Vagina (tissue), 2 donors: ENCODE measurements at regions not wholly inside any gene's neighbourhood (a gene's known extent, or its start where the extent isn't known, plus 50 kb on each side); places are given as distances from the start of the nearest gene placed in this dataset.

Experiments used
- DNase-seq, 2 donors: peaks; one replicate each; pipeline ENCODE4 v3.0.0-alpha.2; 2017; ENCODE audit errors: extremely low spot score in 2 of 2
- H3K27ac ChIP-seq: fragments of 200-600 bp; sonication (generic); one replicate; pipeline ENCODE4 v1.5.1; 2019
- H3K27me3 ChIP-seq: fragments of 200-600 bp; sonication (generic); one replicate; pipeline ENCODE4 v1.5.1; 2019
- H3K36me3 ChIP-seq, 2 donors: fragments of 200-600 bp; sonication (generic); one replicate each; pipeline ENCODE4 v1.5.1; 2017 to 2019
- H3K4me1 ChIP-seq: fragments of 200-600 bp; sonication (generic); one replicate; pipeline ENCODE4 v1.5.1; 2019
- H3K4me3 ChIP-seq, 2 donors: fragments of 200-600 bp; sonication (generic); 1 replicate in 1 of 2; 2 replicates in 1 of 2; pipeline ENCODE4 v1.5.1; 2016 to 2019
- H3K9me3 ChIP-seq: fragments of 200-600 bp; sonication (generic); one replicate; pipeline ENCODE4 v1.5.1; 2019
- POLR2A ChIP-seq, 2 donors: fragments of 450-650 bp; IDR thresholded peaks; one replicate each; pipeline ENCODE4 v1.6.1; 2017; ENCODE audit warnings: antibody characterized with exemption in 2 of 2, mild to moderate bottlenecking in 2 of 2, moderate library complexity in 2 of 2
- POLR2AphosphoS5 ChIP-seq, 2 donors: sonication (generic); formaldehyde crosslinking; IDR thresholded peaks; one replicate each; pipeline ENCODE4 v1.9.0; 2017; ENCODE audit warnings: antibody characterized with exemption in 2 of 2, mild to moderate bottlenecking in 2 of 2, low read depth in 1 of 2; ENCODE audit not compliant: insufficient read depth in 1 of 2
- intact Hi-C: fragments of 100-400 bp; cut with DNase I; formaldehyde crosslinking; loops from one replicate; pipeline ENCODE4 v1.15.1; 2023
- TF ChIP-seq, protein P1 (sequence below), 3 experiments: fragments of 450-650 bp in 2 of 3; fragments of 200-600 bp in 1 of 3; sonication (generic) in 1 of 3; IDR thresholded peaks; one replicate each; pipeline ENCODE4 v1.5.1; 2017 to 2019; ENCODE audit warnings: antibody characterized with exemption in 3 of 3, mild to moderate bottlenecking in 2 of 3, moderate library complexity in 2 of 3

- peak in 1 of 2 donors; percentile 58 for DNase-seq
- Histone ChIP-seq H3K27me3 (no peaks in the 10 kb centered on the region), H3K4me1 (no peaks in the 10 kb centered on the region), H3K9me3 (no peaks in the 10 kb centered on the region), H3K4me3 (no peak overlapping the region), H3K27ac (no peak overlapping the region), H3K36me3 (no peaks in the 10 kb centered on the region)
- TF ChIP-seq, protein P1, sequence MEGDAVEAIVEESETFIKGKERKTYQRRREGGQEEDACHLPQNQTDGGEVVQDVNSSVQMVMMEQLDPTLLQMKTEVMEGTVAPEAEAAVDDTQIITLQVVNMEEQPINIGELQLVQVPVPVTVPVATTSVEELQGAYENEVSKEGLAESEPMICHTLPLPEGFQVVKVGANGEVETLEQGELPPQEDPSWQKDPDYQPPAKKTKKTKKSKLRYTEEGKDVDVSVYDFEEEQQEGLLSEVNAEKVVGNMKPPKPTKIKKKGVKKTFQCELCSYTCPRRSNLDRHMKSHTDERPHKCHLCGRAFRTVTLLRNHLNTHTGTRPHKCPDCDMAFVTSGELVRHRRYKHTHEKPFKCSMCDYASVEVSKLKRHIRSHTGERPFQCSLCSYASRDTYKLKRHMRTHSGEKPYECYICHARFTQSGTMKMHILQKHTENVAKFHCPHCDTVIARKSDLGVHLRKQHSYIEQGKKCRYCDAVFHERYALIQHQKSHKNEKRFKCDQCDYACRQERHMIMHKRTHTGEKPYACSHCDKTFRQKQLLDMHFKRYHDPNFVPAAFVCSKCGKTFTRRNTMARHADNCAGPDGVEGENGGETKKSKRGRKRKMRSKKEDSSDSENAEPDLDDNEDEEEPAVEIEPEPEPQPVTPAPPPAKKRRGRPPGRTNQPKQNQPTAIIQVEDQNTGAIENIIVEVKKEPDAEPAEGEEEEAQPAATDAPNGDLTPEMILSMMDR (IDR thresholded peaks at IDR 0.05) = no peak
- no peak for TF ChIP-seq POLR2AphosphoS5 (IDR thresholded peaks at IDR 0.05; ENCODE audit: insufficient read depth in 1 of 2, low read depth in 1 of 2)
- TF ChIP-seq POLR2A (IDR thresholded peaks at IDR 0.05) = no peak
- intact Hi-C loops = no loop called here
These were observed 659.4 kb downstream of the TBC1D22A start for GRCh38 chr22:47421846-47422245.

DNA sequence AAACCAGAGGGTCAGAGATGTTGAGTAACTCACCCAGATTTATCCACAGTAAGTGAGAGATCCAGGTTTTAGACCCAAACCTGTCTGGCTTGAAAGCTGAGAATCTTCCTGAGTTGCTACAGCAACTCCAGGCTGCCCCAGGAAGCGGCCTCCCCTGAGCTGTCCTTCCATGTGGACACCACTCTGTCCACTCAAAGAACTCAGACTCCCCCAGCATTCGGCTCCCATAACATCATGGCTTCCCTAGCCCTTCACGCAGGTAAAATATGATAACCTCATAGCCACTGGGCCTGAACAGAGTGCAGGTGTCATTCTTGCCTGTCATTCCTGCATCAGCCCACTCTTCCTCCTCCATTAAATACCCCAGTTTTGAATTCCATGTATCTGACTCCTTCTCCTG, 657.8 kb downstream of the TBC1D22A start:
- Histone ChIP-seq H3K27ac (no peak overlapping the region), H3K4me3 (no peak overlapping the region), H3K27me3 (no peaks in the 10 kb centered on the region), H3K36me3 (no peaks in the 10 kb centered on the region), H3K9me3 (no peaks in the 10 kb centered on the region), H3K4me1 (no peaks in the 10 kb centered on the region)
- no peak for TF ChIP-seq POLR2AphosphoS5 (IDR thresholded peaks at IDR 0.05; ENCODE audit: insufficient read depth in 1 of 2, low read depth in 1 of 2)
- TF ChIP-seq POLR2A (IDR thresholded peaks at IDR 0.05) = no peak
- TF ChIP-seq, protein P1 (IDR thresholded peaks at IDR 0.05) = no peak
- DNase-seq = peak in 1 of 2 donors; percentile 61
- intact Hi-C loops = no loop called here

GRCh38 chr22:47419239-47419638, 656.8 kb downstream of the TBC1D22A start:
- Histone ChIP-seq H3K36me3 (no peaks in the 10 kb centered on the region), H3K4me3 (no peak overlapping the region), H3K27me3 (no peaks in the 10 kb centered on the region), H3K4me1 (no peaks in the 10 kb centered on the region), H3K27ac (no peak overlapping the region), H3K9me3 (no peaks in the 10 kb centered on the region)
- DNase-seq = peak; percentile 5 to 31
- intact Hi-C loops = no loop called here
- TF ChIP-seq, protein P1 (IDR thresholded peaks at IDR 0.05) = no peak
- TF ChIP-seq POLR2AphosphoS5 (IDR thresholded peaks at IDR 0.05; ENCODE audit: insufficient read depth in 1 of 2, low read depth in 1 of 2) (no peak), POLR2A (IDR thresholded peaks at IDR 0.05) (no peak)

- Histone ChIP-seq H3K4me1 (no peaks in the 10 kb centered on the region), H3K36me3 (no peaks in the 10 kb centered on the region), H3K27ac (no peak overlapping the region), H3K9me3 (no peaks in the 10 kb centered on the region), H3K4me3 (no peak overlapping the region), H3K27me3 (no peaks in the 10 kb centered on the region)
- peak; percentile 37 to 55 for DNase-seq
- intact Hi-C loops = no loop called here
- TF ChIP-seq POLR2AphosphoS5 (IDR thresholded peaks at IDR 0.05; ENCODE audit: insufficient read depth in 1 of 2, low read depth in 1 of 2) (no peak), POLR2A (IDR thresholded peaks at IDR 0.05) (no peak)
- TF ChIP-seq, protein P1 (IDR thresholded peaks at IDR 0.05) = no peak
These were observed 655.2 kb downstream of the TBC1D22A start for GRCh38 chr22:47417699-47418098.

DNA sequence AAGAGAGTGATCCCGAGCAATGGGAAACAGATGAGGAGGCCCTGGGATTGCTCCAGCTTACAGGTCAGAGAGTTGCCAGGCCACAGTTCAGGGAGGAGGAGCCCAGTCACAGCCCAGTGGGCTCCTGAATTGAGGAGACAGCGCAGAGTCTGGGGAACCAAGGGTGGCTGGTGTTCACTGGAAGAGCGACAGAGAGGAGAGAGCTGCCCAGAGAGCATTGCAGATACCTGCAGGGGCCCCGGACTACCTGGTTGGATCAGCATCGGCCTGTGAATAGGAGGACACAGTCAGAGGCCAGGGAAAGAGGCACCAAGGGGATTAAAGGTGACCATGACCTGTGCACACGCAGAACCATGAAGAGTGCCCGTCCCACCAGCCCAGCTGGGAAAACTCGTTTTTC, 648.6 kb downstream of the TBC1D22A start:
- Histone ChIP-seq H3K36me3 (no peaks in the 10 kb centered on the region), H3K4me1 (no peaks in the 10 kb centered on the region), H3K9me3 (no peaks in the 10 kb centered on the region), H3K27ac (no peak overlapping the region), H3K27me3 (no peaks in the 10 kb centered on the region), H3K4me3 (no peak overlapping the region)
- intact Hi-C loops = no loop called here
- peak in 1 of 2 donors; percentile 85 for DNase-seq
- TF ChIP-seq POLR2A (IDR thresholded peaks at IDR 0.05) (no peak), POLR2AphosphoS5 (IDR thresholded peaks at IDR 0.05; ENCODE audit: insufficient read depth in 1 of 2, low read depth in 1 of 2) (no peak)
- TF ChIP-seq, protein P1 (IDR thresholded peaks at IDR 0.05) = no peak
